ENCODE measurements at regions not wholly inside any gene's neighbourhood (a gene's known extent, or its start where the extent isn't known, plus 50 kb on each side); places are given as distances from the start of the nearest gene placed in this dataset.

DNA sequence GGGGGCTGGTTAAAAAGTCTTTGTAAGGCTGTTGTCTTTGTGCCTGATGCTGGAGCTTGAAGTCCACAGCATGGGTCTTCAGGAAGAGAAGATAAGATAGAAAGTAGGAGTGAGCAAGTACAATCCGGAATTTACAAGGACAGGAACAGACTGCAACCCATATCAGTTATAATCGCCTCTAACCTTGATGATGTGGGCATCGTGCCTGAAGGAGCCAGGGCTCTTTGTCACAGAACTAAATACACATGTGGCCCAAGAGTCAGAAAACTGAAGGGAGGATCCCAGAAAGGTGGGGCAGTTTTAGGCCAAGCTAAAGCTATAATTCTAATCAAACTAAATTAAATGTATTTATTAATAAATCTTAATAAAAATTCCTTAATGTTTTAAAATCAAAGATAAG lies 132.2 kb downstream of the TMCO5A start:
- H2AK5ac ChIP-seq (ENCODE audit: low read depth, low read length), result no peak overlapping the region
- H3K79me2 ChIP-seq (ENCODE audit: control insufficient read depth in 1 of 2, insufficient read depth in 2 of 2, low read length in 2 of 2), result no peaks in the 10 kb centered on the region
- H3K14ac ChIP-seq (ENCODE audit: insufficient read length), result no peak overlapping the region
- H3K36me3 ChIP-seq (ENCODE audit: control insufficient read depth in 2 of 4, insufficient read depth in 4 of 4, low read length in 3 of 4), result no peaks in the 10 kb centered on the region
- no peaks in the 10 kb centered on the region for H3K79me1 ChIP-seq (ENCODE audit: low read depth, low read length)
- DNase-seq (ENCODE audit: low read depth in 1 of 2, low spot score in 2 of 2) (no peak), FAIRE-seq (no peak)
- H3K56ac ChIP-seq (replicated peaks; ENCODE audit: insufficient read length, low read depth, low read length), result no peak overlapping the region
- no peak overlapping the region for H3K4me3 ChIP-seq (ENCODE audit: extremely low read depth in 1 of 4, insufficient read depth in 2 of 4, low read depth in 3 of 4, low read length in 4 of 4)
- no peak overlapping the region for H4K91ac ChIP-seq (replicated peaks; ENCODE audit: insufficient read length, low read length)
- no peak overlapping the region for H3K4me2 ChIP-seq (ENCODE audit: insufficient read depth in 1 of 2, low read depth in 2 of 2, low read length in 2 of 2)
- H2BK20ac ChIP-seq (ENCODE audit: low read length), result no peak overlapping the region
- no peak overlapping the region for H3K27ac ChIP-seq (ENCODE audit: low read depth, low read length)
- no peak overlapping the region for H2BK5ac ChIP-seq (ENCODE audit: low read depth, low read length)
- peaks cover 0 to 8% (median 5%) of the 10 kb centered on the region in 4 experiments; a peak in 3 of 7 replicates for H3K4me1 ChIP-seq (replicated peaks in 1 of 4; ENCODE audit: control insufficient read depth in 3 of 4, insufficient read depth in 4 of 4, low read length in 3 of 4)
- ChIA-PET POLR2A (ENCODE audit: partially characterized antibody) (no interaction called here), CTCF (ENCODE audit: partially characterized antibody) (no interaction called here)
- no peaks in the 10 kb centered on the region for H4K20me1 ChIP-seq (replicated peaks in 1 of 2; ENCODE audit: control insufficient read depth in 1 of 2, insufficient read depth in 2 of 2, low read length in 2 of 2)
- H3K9ac ChIP-seq (replicated peaks in 1 of 4; ENCODE audit: extremely low read depth in 1 of 4, low read depth in 3 of 4, low read length in 3 of 4), result no peak overlapping the region
- no peak overlapping the region for H2BK12ac ChIP-seq (ENCODE audit: low read depth, low read length)
- H3K9me3 ChIP-seq (ENCODE audit: insufficient read depth in 2 of 2, low read depth in 1 of 2, low read length in 1 of 2), result no peaks in the 10 kb centered on the region
- H3K23ac ChIP-seq (ENCODE audit: insufficient read length), result no peak overlapping the region
- H4K5ac ChIP-seq (ENCODE audit: insufficient read length, low read depth, low read length), result no peak overlapping the region
- 86% methylated on average over 3 of the region's 3 CpGs; no CpG with 5 or more reads in 1 of the 2 experiments for WGBS, 2 experiments (ENCODE audit: extremely low coverage in 1 of 2, insufficient coverage in 1 of 2, insufficient read length in 1 of 2, insufficient replicate concordance in 2 of 2, low coverage in 1 of 2, low lambda C conversion rate in 2 of 2, missing lambda C conversion rate in 1 of 2)
- no peak overlapping the region for H2BK120ac ChIP-seq (replicated peaks; ENCODE audit: low read depth, low read length)
- no peaks in the 10 kb centered on the region; the same call in 1 of the 2 replicates for H3K23me2 ChIP-seq (ENCODE audit: low read depth, low read length)
- H2BK15ac ChIP-seq (ENCODE audit: low read length), result no peak overlapping the region
- no peak overlapping the region for H2AFZ ChIP-seq (ENCODE audit: low read length)
- H3K4ac ChIP-seq (replicated peaks; ENCODE audit: insufficient read length, low read depth, low read length), result no peak overlapping the region
- peaks cover 15 to 19% (median 16%) of the 10 kb centered on the region in 4 experiments for H3K27me3 ChIP-seq (replicated peaks in 1 of 4; ENCODE audit: control insufficient read depth in 3 of 4, extremely low read depth in 1 of 4, insufficient read depth in 3 of 4, low read length in 3 of 4)
- no peak overlapping the region for H3K18ac ChIP-seq (ENCODE audit: extremely low read depth, low read length)
- no peak overlapping the region for H4K8ac ChIP-seq (ENCODE audit: extremely low read depth, insufficient read depth, low read length)
- TF ChIP-seq CREB1 (IDR thresholded peaks at IDR 0.05) (no peak), SIRT6 (IDR thresholded peaks at IDR 0.05; ENCODE audit: low read length) (no peak), ZNF274 (IDR thresholded peaks at IDR 0.05; ENCODE audit: borderline replicate concordance, extremely low read depth, low read length) (no peak), RBBP5 (IDR thresholded peaks at IDR 0.05; ENCODE audit: borderline replicate concordance, low read depth, low read length) (no peak), TEAD4 (IDR thresholded peaks at IDR 0.05; ENCODE audit: low read depth, low read length) (no peak), RXRA (IDR thresholded peaks at IDR 0.05; ENCODE audit: insufficient read depth, low read depth, low read length) (no peak), CTBP2 (IDR thresholded peaks at IDR 0.05; ENCODE audit: borderline replicate concordance, insufficient read depth, insufficient read length, low read length) (no peak), NRF1 (IDR thresholded peaks at IDR 0.05; ENCODE audit: low read depth, low read length) (no peak), POLR2AphosphoS5 (IDR thresholded peaks at IDR 0.05; ENCODE audit: low read depth, low read length) (no peak), NANOG (IDR thresholded peaks at IDR 0.05; ENCODE audit: insufficient read depth, low read depth, low read length, poor library complexity, severe bottlenecking) (no peak), RFX5 (IDR thresholded peaks at IDR 0.05; ENCODE audit: borderline replicate concordance, low read depth, low read length) (no peak), RAD21 (IDR thresholded peaks at IDR 0.05 in 1 of 2, conservative IDR thresholded peaks at IDR 0.05 in 1 of 2; ENCODE audit: low read depth in 2 of 2, low read length in 2 of 2) (no peak), JUN (IDR thresholded peaks at IDR 0.05; ENCODE audit: low read depth, low read length) (no peak), TBP (IDR thresholded peaks at IDR 0.05; ENCODE audit: low read depth, low read length) (no peak), EGR1 (IDR thresholded peaks at IDR 0.05; ENCODE audit: borderline replicate concordance, low read depth, low read length) (no peak), JUND (IDR thresholded peaks at IDR 0.05; ENCODE audit: low read length) (no peak)
